Smooth muscle cell (in vitro differentiated cells): ENCODE measurements at regions not wholly inside any gene's neighbourhood (a gene's known extent, or its start where the extent isn't known, plus 50 kb on each side); places are given as distances from the start of the nearest gene placed in this dataset.

ENCODE experiments used
- DNase-seq: peaks from one replicate; lab custom pipeline; 2025; ENCODE audit not compliant: unreplicated experiment; lab: John Stamatoyannopoulos, UW
- H2AFZ ChIP-seq: fragments of 200-600 bp; sonication (generic); 2 replicates; pipeline ENCODE4 v1.6.0; 2016; ENCODE audit warnings: antibody characterized with exemption, low read depth, mild to moderate bottlenecking
- H3F3A ChIP-seq: fragments of 200-600 bp; sonication (generic); 2 replicates; pipeline ENCODE4 v1.6.0; 2017; ENCODE audit warnings: antibody characterized with exemption, low read depth
- H3K27ac ChIP-seq: fragments of 200-600 bp; sonication (generic); 2 replicates; pipeline ENCODE4 v1.5.1; 2016; ENCODE audit warnings: low read depth, mild to moderate bottlenecking
- H3K27me3 ChIP-seq: fragments of 200-600 bp; sonication (generic); 2 replicates; pipeline ENCODE4 v1.6.1; 2016; ENCODE audit warnings: low read depth, mild to moderate bottlenecking
- H3K36me3 ChIP-seq: fragments of 200-600 bp; sonication (generic); 2 replicates; pipeline ENCODE4 v1.5.1; 2016; ENCODE audit warnings: low read depth
- H3K4me1 ChIP-seq: fragments of 200-600 bp; sonication (generic); 2 replicates; pipeline ENCODE4 v1.5.1; 2016; ENCODE audit warnings: low read depth
- H3K4me2 ChIP-seq: fragments of 200-600 bp; sonication (generic); 2 replicates; pipeline ENCODE4 v1.6.0; 2016; ENCODE audit warnings: mild to moderate bottlenecking
- H3K4me3 ChIP-seq: fragments of 200-600 bp; sonication (generic); 2 replicates; pipeline ENCODE4 v1.5.1; 2016; ENCODE audit warnings: mild to moderate bottlenecking
- H3K79me2 ChIP-seq: fragments of 200-600 bp; sonication (generic); 2 replicates; pipeline ENCODE4 v1.6.0; 2016; ENCODE audit warnings: low read depth, mild to moderate bottlenecking
- H3K9ac ChIP-seq: fragments of 200-600 bp; sonication (generic); 2 replicates; pipeline ENCODE4 v1.6.0; 2016; ENCODE audit warnings: low read depth
- H3K9me3 ChIP-seq: fragments of 200-600 bp; sonication (generic); replicated peaks from 2 replicates; pipeline ENCODE4 v1.5.1; 2016; ENCODE audit warnings: low read depth
- H4K20me1 ChIP-seq: fragments of 200-600 bp; sonication (generic); 2 replicates; pipeline ENCODE4 v1.6.0; 2016; ENCODE audit warnings: low read depth
- WGBS: methylation state at CpG from one replicate; pipeline ENCODE4 v1.1.7; 2016; ENCODE audit warnings: low lambda C conversion rate; 5-methylcytosine and 5-hydroxymethylcytosine counted together
- TF ChIP-seq, protein P1 (sequence below): fragments of 200-600 bp; sonication (generic); IDR thresholded peaks from 2 replicates; pipeline ENCODE4 v1.5.1; 2017; ENCODE audit warnings: borderline replicate concordance, mild to moderate bottlenecking, antibody characterized with exemption; ENCODE audit not compliant: insufficient read depth, poor library complexity, severe bottlenecking

GRCh38 chr2:235183786-235184185, 232.0 kb downstream of the SH3BP4 start:
- H3K4me1 ChIP-seq, result no peaks in the 10 kb centered on the region
- no peak overlapping the region for H2AFZ ChIP-seq
- no peak overlapping the region for H3K4me3 ChIP-seq
- H3K9me3 ChIP-seq, result no peaks in the 10 kb centered on the region
- H3K27me3 ChIP-seq, result no peaks in the 10 kb centered on the region
- TF ChIP-seq, protein P1, sequence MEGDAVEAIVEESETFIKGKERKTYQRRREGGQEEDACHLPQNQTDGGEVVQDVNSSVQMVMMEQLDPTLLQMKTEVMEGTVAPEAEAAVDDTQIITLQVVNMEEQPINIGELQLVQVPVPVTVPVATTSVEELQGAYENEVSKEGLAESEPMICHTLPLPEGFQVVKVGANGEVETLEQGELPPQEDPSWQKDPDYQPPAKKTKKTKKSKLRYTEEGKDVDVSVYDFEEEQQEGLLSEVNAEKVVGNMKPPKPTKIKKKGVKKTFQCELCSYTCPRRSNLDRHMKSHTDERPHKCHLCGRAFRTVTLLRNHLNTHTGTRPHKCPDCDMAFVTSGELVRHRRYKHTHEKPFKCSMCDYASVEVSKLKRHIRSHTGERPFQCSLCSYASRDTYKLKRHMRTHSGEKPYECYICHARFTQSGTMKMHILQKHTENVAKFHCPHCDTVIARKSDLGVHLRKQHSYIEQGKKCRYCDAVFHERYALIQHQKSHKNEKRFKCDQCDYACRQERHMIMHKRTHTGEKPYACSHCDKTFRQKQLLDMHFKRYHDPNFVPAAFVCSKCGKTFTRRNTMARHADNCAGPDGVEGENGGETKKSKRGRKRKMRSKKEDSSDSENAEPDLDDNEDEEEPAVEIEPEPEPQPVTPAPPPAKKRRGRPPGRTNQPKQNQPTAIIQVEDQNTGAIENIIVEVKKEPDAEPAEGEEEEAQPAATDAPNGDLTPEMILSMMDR, result no peak
- H3K9ac ChIP-seq, result no peak overlapping the region
- H3F3A ChIP-seq, result no peaks in the 10 kb centered on the region
- no peak overlapping the region for H3K4me2 ChIP-seq
- no peak for DNase-seq
- H3K36me3 ChIP-seq, result no peaks in the 10 kb centered on the region
- no peak overlapping the region for H3K27ac ChIP-seq
- H3K79me2 ChIP-seq, result no peaks in the 10 kb centered on the region
- H4K20me1 ChIP-seq, result no peaks in the 10 kb centered on the region

GRCh38 chr2:235187806-235188205, 236.0 kb downstream of the SH3BP4 start:
- H2AFZ ChIP-seq, result no peak overlapping the region
- H3K9me3 ChIP-seq, result no peaks in the 10 kb centered on the region
- DNase-seq, result no peak
- H3K36me3 ChIP-seq, result no peaks in the 10 kb centered on the region
- H3K27ac ChIP-seq, result no peak overlapping the region
- no peaks in the 10 kb centered on the region for H3F3A ChIP-seq
- H3K9ac ChIP-seq, result no peak overlapping the region
- no peaks in the 10 kb centered on the region for H3K79me2 ChIP-seq
- 91% methylated on average over 8 of the region's 8 CpGs for WGBS
- no peaks in the 10 kb centered on the region for H3K4me1 ChIP-seq
- H3K4me3 ChIP-seq, result no peak overlapping the region
- TF ChIP-seq, protein P1, result no peak
- no peaks in the 10 kb centered on the region for H4K20me1 ChIP-seq
- no peak overlapping the region for H3K4me2 ChIP-seq
- H3K27me3 ChIP-seq, result no peaks in the 10 kb centered on the region

DNA sequence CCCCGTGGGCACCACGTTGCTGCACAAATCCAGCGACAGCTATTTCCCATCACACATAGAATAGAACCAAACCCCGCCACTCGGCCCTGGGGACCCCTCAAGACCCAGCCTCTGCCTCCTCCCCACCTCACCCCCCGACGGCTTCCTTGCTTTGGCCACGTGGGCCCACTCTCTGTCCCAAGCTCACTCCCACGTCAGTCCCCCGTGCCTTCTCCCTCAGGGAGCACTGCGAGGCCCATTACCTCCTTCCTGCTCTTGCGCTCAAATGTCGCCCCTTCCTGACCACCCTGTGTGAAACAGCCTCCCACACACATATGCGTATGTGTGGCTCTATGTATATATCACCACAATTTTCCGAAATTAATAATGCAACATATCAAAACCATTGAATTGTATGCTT, 239.7 kb downstream of the SH3BP4 start:
- H3K36me3 ChIP-seq, result no peaks in the 10 kb centered on the region
- WGBS, result 90% methylated on average over 12 of the region's 15 CpGs
- no peaks in the 10 kb centered on the region for H4K20me1 ChIP-seq
- H3K4me2 ChIP-seq, result peak overlapping the region; percentile 26
- DNase-seq, result no peak
- H3K27ac ChIP-seq, result no peak overlapping the region
- H3F3A ChIP-seq, result no peaks in the 10 kb centered on the region
- no peak overlapping the region for H2AFZ ChIP-seq
- H3K9ac ChIP-seq, result no peak overlapping the region
- TF ChIP-seq, protein P1, result no peak
- no peaks in the 10 kb centered on the region for H3K9me3 ChIP-seq
- H3K79me2 ChIP-seq, result no peaks in the 10 kb centered on the region
- H3K4me1 ChIP-seq, result no peaks in the 10 kb centered on the region
- H3K4me3 ChIP-seq, result no peak overlapping the region
- H3K27me3 ChIP-seq, result peaks cover 8% of the 10 kb centered on the region

DNA sequence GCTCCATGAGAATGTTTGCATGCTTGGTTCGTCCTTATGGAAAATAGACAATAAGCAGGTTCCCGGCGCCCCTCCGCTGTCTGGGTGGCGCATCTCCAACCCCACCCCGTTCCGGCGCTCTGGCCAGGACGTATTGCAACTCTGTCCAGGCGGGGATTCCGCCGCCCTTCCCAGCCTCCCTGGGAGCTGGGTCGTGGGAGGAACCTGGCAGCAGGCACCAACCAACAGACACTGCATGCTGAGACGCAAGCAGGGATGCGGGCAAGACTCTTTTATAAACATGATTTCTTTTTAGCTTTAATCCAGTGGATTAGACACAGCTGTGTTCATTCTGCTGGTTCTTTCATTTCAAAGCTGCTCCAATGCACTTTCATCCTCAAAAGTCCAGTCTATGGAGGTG, 240.2 kb downstream of the SH3BP4 start:
- Histone ChIP-seq H3K79me2 (no peaks in the 10 kb centered on the region), H3K27me3 (peaks cover 8% of the 10 kb centered on the region), H3F3A (no peaks in the 10 kb centered on the region), H3K36me3 (no peaks in the 10 kb centered on the region), H3K4me2 (peak overlapping the region; percentile 26), H3K27ac (no peak overlapping the region), H2AFZ (no peak overlapping the region), H3K4me1 (no peaks in the 10 kb centered on the region), H3K9me3 (no peaks in the 10 kb centered on the region), H4K20me1 (no peaks in the 10 kb centered on the region), H3K4me3 (no peak overlapping the region), H3K9ac (no peak overlapping the region)
- no peak for DNase-seq
- 74% methylated on average over 15 of the region's 15 CpGs for WGBS
- TF ChIP-seq, protein P1, result no peak
